K562 (cell line): ENCODE measurements at regions not wholly inside any gene's neighbourhood (a gene's known extent, or its start where the extent isn't known, plus 50 kb on each side); places are given as distances from the start of the nearest gene placed in this dataset.

Source experiments
- ATAC-seq: fragments of 200-7000 bp; cut with Tn5 transposase; 3 replicates; pipeline ENCODE4 v1.9.1; 2020; ENCODE audit warnings: moderate library complexity
- BruUV-seq: library from RNA; stranded (reverse); fragments of 400-500 nt; replicated peaks from 2 replicates; lab custom pipeline; 2021; lab: Mats Ljungman, UMichigan
- CTCF ChIA-PET: fragments of 300-600 bp; formaldehyde crosslinking; extraction: SDS; loops from one replicate; lab custom pipeline; 2021; ENCODE audit warnings: low intra/inter-chr PET ratio; lab: Yijun Ruan, JAX
- POLR2A ChIA-PET: fragments of 300-600, 350-650 bp; sonication (Branson Sonifier 250); formaldehyde crosslinking; extraction: SDS; loops from one replicate; lab custom pipeline; 2021; ENCODE audit warnings: antibody characterized with exemption, inconsistent platforms; lab: Yijun Ruan, JAX
- DNase-seq, 4 experiments: peaks; one replicate each; pipeline versions ENCODE4 v3.0.0 to v3.0.0-alpha.2; 2011 to 2018; ENCODE audit warnings: low spot score in 3 of 4, mixed read lengths in 3 of 4; ENCODE audit errors: extremely low read depth in 1 of 4
- FAIRE-seq: peaks from 2 replicates; lab custom pipeline; 2011; peaks lifted over from hg19 to GRCh38; lab: Jason Lieb, UNC
- H2AFZ ChIP-seq: 2 replicates; pipeline ENCODE4 v1.6.0; 2011; ENCODE audit warnings: low read depth, low read length, control low read depth, inconsistent platforms
- H3K27ac ChIP-seq: fragments of 200-600 bp; 3 replicates; pipeline ENCODE4 v1.8.0; 2011; ENCODE audit warnings: low read depth, mild to moderate bottlenecking, control low read depth, inconsistent platforms, low read length, moderate library complexity, mixed read lengths; ENCODE audit errors: extremely low read depth
- H3K27me3 ChIP-seq, 2 experiments: fragments of 300-600 bp in 1 of 2; 2 replicates in 1 of 2; 3 replicates in 1 of 2; pipeline versions ENCODE4 v1.6.0 to v1.8.0; 2011; ENCODE audit warnings: inconsistent platforms in 2 of 2, low read length in 2 of 2, mild to moderate bottlenecking in 1 of 2, mixed read lengths in 1 of 2, moderate library complexity in 1 of 2; ENCODE audit not compliant: control insufficient read depth in 2 of 2, insufficient read depth in 2 of 2
- H3K36me3 ChIP-seq: fragments of 300-600 bp; 3 replicates; pipeline ENCODE4 v1.8.0; 2011; ENCODE audit warnings: mild to moderate bottlenecking, low read length, inconsistent platforms; ENCODE audit not compliant: control insufficient read depth, insufficient read depth
- H3K4me1 ChIP-seq, 2 experiments: fragments of 200-600 bp in 1 of 2; replicated peaks in 1 of 2; 2 replicates in 1 of 2; 3 replicates in 1 of 2; pipeline versions ENCODE4 v1.5.1 to v1.8.0; 2011; ENCODE audit warnings: inconsistent platforms in 2 of 2, low read length in 2 of 2, mild to moderate bottlenecking in 1 of 2, mixed read lengths in 1 of 2, moderate library complexity in 1 of 2; ENCODE audit not compliant: control insufficient read depth in 2 of 2, insufficient read depth in 2 of 2
- H3K4me2 ChIP-seq: 2 replicates; pipeline ENCODE4 v1.6.1; 2011; ENCODE audit warnings: low read length, control low read depth, inconsistent platforms, mixed read lengths; ENCODE audit not compliant: insufficient read depth
- H3K4me3 ChIP-seq: fragments of 200-600 bp; sonication (generic), shearing (Covaris generic); 2 replicates; pipeline ENCODE4 v1.5.1; 2016; ENCODE audit warnings: control low read depth, inconsistent platforms
- H3K79me2 ChIP-seq: fragments of 200-600 bp; 3 replicates; pipeline ENCODE4 v1.8.0; 2011; ENCODE audit warnings: low read length, inconsistent platforms; ENCODE audit not compliant: control insufficient read depth, insufficient read depth
- H3K9ac ChIP-seq, 2 experiments: 2 replicates each; pipeline versions ENCODE4 v1.6.0 to v1.6.1; 2011; ENCODE audit warnings: low read depth in 2 of 2, low read length in 2 of 2, control low read depth in 1 of 2, inconsistent platforms in 1 of 2, mild to moderate bottlenecking in 1 of 2, mixed read lengths in 1 of 2; ENCODE audit not compliant: insufficient read depth in 1 of 2
- H3K9me1 ChIP-seq: one replicate; pipeline ENCODE4 v1.6.0; 2011; ENCODE audit warnings: inconsistent platforms, mild to moderate bottlenecking, low read length, moderate library complexity; ENCODE audit not compliant: control insufficient read depth, insufficient read depth
- H3K9me3 ChIP-seq: replicated peaks from 2 replicates; pipeline ENCODE4 v1.5.1; 2011; ENCODE audit warnings: low read depth, low read length, inconsistent platforms; ENCODE audit not compliant: control insufficient read depth, insufficient read depth
- H4K20me1 ChIP-seq: replicated peaks from 2 replicates; pipeline ENCODE4 v1.6.1; 2011; ENCODE audit warnings: low read length, inconsistent platforms, mixed read lengths; ENCODE audit not compliant: control insufficient read depth, insufficient read depth
- CTBP1 ChIP-seq: fragments of 450-650 bp; IDR thresholded peaks from 2 replicates; pipeline ENCODE4 v1.6.1; 2016; ENCODE audit warnings: borderline replicate concordance
- CXXC5 ChIP-seq: fragments of 250-450 bp; sonication (Bioruptor Pico); IDR thresholded peaks from 2 replicates; pipeline ENCODE4 v1.8.0; 2022; ENCODE audit warnings: inconsistent platforms, mild to moderate bottlenecking, moderate library complexity
- EZH2 ChIP-seq: IDR thresholded peaks from 2 replicates; pipeline ENCODE4 v1.6.1; 2012; ENCODE audit warnings: low read depth, mild to moderate bottlenecking, inconsistent platforms, low read length, borderline replicate concordance
- FOXA1 ChIP-seq: fragments of 450-650 bp; IDR thresholded peaks from 2 replicates; pipeline ENCODE4 v1.6.1; 2016; ENCODE audit warnings: mild to moderate bottlenecking, borderline replicate concordance
- LCOR ChIP-seq: sonication (generic); formaldehyde crosslinking; IDR thresholded peaks from 2 replicates; pipeline ENCODE4 v1.8.0; 2022; ENCODE audit warnings: mild to moderate bottlenecking, missing genetic modification reagents
- MAZ ChIP-seq, 2 experiments: fragments of 450-650 bp in 1 of 2; sonication (generic) in 1 of 2; formaldehyde crosslinking; IDR thresholded peaks in 1 of 2; conservative IDR thresholded peaks in 1 of 2; 2 replicates each; pipeline versions ENCODE4 v1.4.0 to v1.5.0; 2020; ENCODE audit warnings: mild to moderate bottlenecking in 1 of 2, missing genetic modification reagents in 1 of 2
- MCM2 ChIP-seq: fragments of 450-650 bp; IDR thresholded peaks from 2 replicates; pipeline ENCODE4 v1.6.1; 2017; ENCODE audit warnings: low read depth, mild to moderate bottlenecking
- MTF1 ChIP-seq: fragments of 250-450 bp; sonication (Bioruptor Pico); IDR thresholded peaks from 2 replicates; pipeline ENCODE4 v1.9.0; 2021; ENCODE audit warnings: moderate library complexity, mild to moderate bottlenecking, inconsistent platforms, borderline replicate concordance
- NFIC ChIP-seq: fragments of 450-650 bp; IDR thresholded peaks from 2 replicates; pipeline ENCODE4 v1.6.1; 2017; ENCODE audit warnings: mild to moderate bottlenecking, inconsistent platforms
- NR0B1 ChIP-seq: fragments of 450-650 bp; IDR thresholded peaks from one replicate; pipeline ENCODE4 v1.6.1; 2018; ENCODE audit warnings: mild to moderate bottlenecking, moderate library complexity; ENCODE audit not compliant: partially characterized antibody
- NR2C2 ChIP-seq, 2 experiments: fragments of 200-800 bp in 1 of 2; sonication (Bioruptor generic) in 1 of 2; sonication (generic) in 1 of 2; formaldehyde crosslinking in 1 of 2; IDR thresholded peaks; 2 replicates each; pipeline versions ENCODE4 v1.6.1 to v1.8.0; 2016 to 2022; ENCODE audit warnings: mild to moderate bottlenecking in 1 of 2, missing compliant biosample characterization in 1 of 2, missing genetic modification characterization in 1 of 2, missing genetic modification reagents in 1 of 2
- RB1 ChIP-seq: fragments of 450-650 bp; IDR thresholded peaks from 2 replicates; pipeline ENCODE4 v1.6.1; 2017; ENCODE audit warnings: low read depth, mild to moderate bottlenecking
- RBM25 ChIP-seq: fragments of 200-400 bp; formaldehyde crosslinking; IDR thresholded peaks from 2 replicates; pipeline ENCODE4 v1.6.1; 2018; ENCODE audit warnings: low read length, low read depth, moderate library complexity; ENCODE audit not compliant: severe bottlenecking
- RFX5 ChIP-seq: IDR thresholded peaks from 2 replicates; pipeline ENCODE4 v1.6.1; 2011; ENCODE audit warnings: low read depth, mild to moderate bottlenecking, improper control_type of control experiment, low read length
- SNRNP70 ChIP-seq: fragments of 200-400 bp; formaldehyde crosslinking; optimal IDR thresholded peaks from 2 replicates; pipeline ENCODE3; 2017; ENCODE audit warnings: low read depth, low read length
- TRIM28 ChIP-seq: fragments of 450-650 bp; IDR thresholded peaks from 2 replicates; pipeline ENCODE4 v1.6.1; 2017
- VEZF1 ChIP-seq: fragments of 200-800 bp; sonication (Bioruptor generic); IDR thresholded peaks from 2 replicates; pipeline ENCODE4 v1.6.1; 2017; ENCODE audit warnings: missing genetic modification characterization, missing compliant biosample characterization
- WHSC1 ChIP-seq: IDR thresholded peaks from one replicate; pipeline ENCODE4 v1.6.1; 2012; ENCODE audit warnings: low read length, control low read depth, inconsistent platforms
- ZBTB43 ChIP-seq: sonication (generic); formaldehyde crosslinking; IDR thresholded peaks from 2 replicates; pipeline ENCODE4 v1.8.0; 2023; ENCODE audit warnings: mild to moderate bottlenecking, missing genetic modification reagents
- ZNF263 ChIP-seq: sonication (generic); formaldehyde crosslinking; IDR thresholded peaks from 2 replicates; pipeline ENCODE4 v1.8.0; 2022; ENCODE audit warnings: mild to moderate bottlenecking, missing genetic modification reagents, borderline replicate concordance
- ZNF431 ChIP-seq: sonication (generic); formaldehyde crosslinking; IDR thresholded peaks from 2 replicates; pipeline ENCODE4 v1.8.0; 2022; ENCODE audit warnings: mild to moderate bottlenecking, missing genetic modification reagents
- WGBS: fragments of 100-300 bp; shearing (Covaris generic); methylation state at CpG from one replicate; pipeline ENCODE4 v1.1.6; 2016; ENCODE audit warnings: low coverage, mixed read lengths; ENCODE audit not compliant: insufficient coverage; ENCODE audit errors: missing lambda C conversion rate; 5-methylcytosine and 5-hydroxymethylcytosine counted together
- in situ Hi-C: fragments of 300-500 bp; cut with MboI; formaldehyde crosslinking; loops from 4 replicates; pipeline ENCODE4 v1.15.0; 2018; ENCODE audit warnings: inconsistent platforms, mixed read lengths
- intact Hi-C: fragments of 100-400 bp; cut with micrococcal nuclease; formaldehyde crosslinking; loops from 2 replicates; pipeline ENCODE4 v1.14.2; 2022

DNA sequence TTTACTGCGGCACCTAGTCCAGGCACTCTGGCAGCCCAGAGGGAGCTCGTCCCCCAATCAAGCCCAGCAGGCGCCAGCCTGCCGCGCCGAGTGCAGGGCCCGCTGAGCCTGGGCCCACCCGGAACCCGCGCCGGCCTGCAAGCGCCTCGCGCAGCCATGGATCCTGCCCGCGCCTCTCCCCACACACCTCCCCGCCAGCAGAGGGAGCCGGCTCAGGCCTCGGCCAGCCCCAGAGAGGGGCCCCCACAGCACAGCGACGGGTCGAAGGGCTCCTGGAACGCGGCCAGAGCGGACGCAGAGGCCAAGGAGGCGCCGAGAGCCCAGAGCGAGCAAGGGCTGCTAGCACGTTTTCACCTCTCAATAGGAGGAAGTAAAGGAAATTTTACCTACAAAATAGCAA is 767.0 kb downstream of the MRPL39 start:
- Histone ChIP-seq H4K20me1 (no peaks in the 10 kb centered on the region), H3K9me3 (no peaks in the 10 kb centered on the region), H3K9ac (no peak overlapping the region), H3K36me3 (no peaks in the 10 kb centered on the region), H3K9me1 (no peaks in the 10 kb centered on the region), H3K27me3 (no peaks in the 10 kb centered on the region), H3K27ac (no peak overlapping the region), H3K4me2 (no peak overlapping the region), H2AFZ (no peak overlapping the region), H3K4me3 (no peak overlapping the region), H3K79me2 (no peaks in the 10 kb centered on the region), H3K4me1 (no peaks in the 10 kb centered on the region)
- WGBS: 5% methylated on average over 16 of the region's 30 CpGs
- in situ Hi-C loops: no loop called here
- intact Hi-C loops: no loop called here
- BruUV-seq: no TSS peak
- POLR2A ChIA-PET: no interaction called here
- CTCF ChIA-PET: no interaction called here
- no peak for FAIRE-seq
- peak in 1 of 4 experiments; percentile 23 for DNase-seq
- peak; percentile 35; the same call in 2 of the 3 replicates for ATAC-seq
- no peak for TF ChIP-seq CTBP1
- no peak for TF ChIP-seq NR2C2 (CRISPR knock-in tag; IDR thresholded peaks at IDR 0.05)
- peak; percentile 64 for TF ChIP-seq NR2C2 (tag; IDR thresholded peaks at IDR 0.05)
- no peak for TF ChIP-seq WHSC1
- TF ChIP-seq RB1: no peak
- no peak for TF ChIP-seq MTF1
- no peak for TF ChIP-seq RFX5
- TF ChIP-seq NFIC: peak; percentile 35; the same call in 1 of the 2 replicates
- no peak for TF ChIP-seq MCM2
- no peak for TF ChIP-seq ZBTB43
- TF ChIP-seq EZH2: no peak
- TF ChIP-seq RBM25: no peak
- no peak for TF ChIP-seq SNRNP70
- no peak for TF ChIP-seq VEZF1 (CRISPR knock-in tag)
- no peak for TF ChIP-seq NR0B1
- no peak for TF ChIP-seq ZNF431 (CRISPR knock-in tag)
- TF ChIP-seq CXXC5 (CRISPR knock-in tag): 0 out of 2 replicates have a peak, but pooled peaks have one; percentile 15
- no peak for TF ChIP-seq FOXA1
- no peak for TF ChIP-seq TRIM28
- TF ChIP-seq MAZ (CRISPR knock-in tag; conservative IDR thresholded peaks at IDR 0.05 in 1 of 2, IDR thresholded peaks at IDR 0.05 in 1 of 2): peak in 1 of 2 experiments; percentile 32; a peak in 1 of 4 replicates
- TF ChIP-seq ZNF263: no peak
- TF ChIP-seq LCOR (CRISPR knock-in tag): no peak
